ENCODE measurements at regions not wholly inside any gene's neighbourhood (a gene's known extent, or its start where the extent isn't known, plus 50 kb on each side); places are given as distances from the start of the nearest gene placed in this dataset.

GRCh38 chr2:236674646-236675045, 105.0 kb downstream of the ACKR3 start:
- DNase-seq: no peak

GRCh38 chr2:236675051-236675450, 105.4 kb downstream of the ACKR3 start:
- DNase-seq: no peak

GRCh38 chr2:236675526-236675925, 105.9 kb downstream of the ACKR3 start:
- DNase-seq: no peak

- no peak for DNase-seq
Observed at GRCh38 chr2:236676136-236676873, 106.7 kb downstream of the ACKR3 start.

- DNase-seq: no peak
Observed at GRCh38 chr2:236677368-236677767, 107.7 kb downstream of the ACKR3 start.

GRCh38 chr2:236678307-236678975, 108.8 kb downstream of the ACKR3 start:
- no peak for DNase-seq

GRCh38 chr2:236679884-236680860, 110.5 kb downstream of the ACKR3 start:
- no peak for DNase-seq

GRCh38 chr2:236682651-236683422, 113.2 kb downstream of the ACKR3 start:
- no peak for DNase-seq

GRCh38 chr2:236684504-236685256, 115.1 kb downstream of the ACKR3 start:
- DNase-seq: no peak

- no peak for DNase-seq
Observed at GRCh38 chr2:236685361-236685760, 115.7 kb downstream of the ACKR3 start.

GRCh38 chr2:236685979-236686520, 116.4 kb downstream of the ACKR3 start:
- no peak for DNase-seq

GRCh38 chr2:236686561-236686960, 116.9 kb downstream of the ACKR3 start:
- no peak for DNase-seq

- DNase-seq: no peak
Observed at GRCh38 chr2:236687296-236687965, 117.8 kb downstream of the ACKR3 start.

- DNase-seq: no peak
Observed at GRCh38 chr2:236688157-236688556, 118.5 kb downstream of the ACKR3 start.

GRCh38 chr2:236688563-236689392, 119.2 kb downstream of the ACKR3 start:
- no peak for DNase-seq

GRCh38 chr2:236689393-236689700, 119.7 kb downstream of the ACKR3 start:
- no peak for DNase-seq

- no peak for DNase-seq
Observed at GRCh38 chr2:236689981-236690380, 120.4 kb downstream of the ACKR3 start.

GRCh38 chr2:236690726-236691125, 121.1 kb downstream of the ACKR3 start:
- DNase-seq: no peak

GRCh38 chr2:236691799-236692167, 122.2 kb downstream of the ACKR3 start:
- no peak for DNase-seq

GRCh38 chr2:236692937-236693336, 123.3 kb downstream of the ACKR3 start:
- DNase-seq: no peak

Data from hematopoietic multipotent progenitor cell treated with erythropoietin and hydrocortisone succinate and interleukin-3 and kit ligand, for 8 days (in vitro differentiated cells).